GM06990 (cell line): ENCODE measurements at regions not wholly inside any gene's neighbourhood (a gene's known extent, or its start where the extent isn't known, plus 50 kb on each side); places are given as distances from the start of the nearest gene placed in this dataset.

Source experiments
- DNase-seq: peaks from one replicate; pipeline ENCODE4 v3.0.0-alpha.2; 2011; ENCODE audit not compliant: insufficient read length; ENCODE audit errors: extremely low read depth
- H3K27me3 ChIP-seq: replicated peaks from 2 replicates; pipeline ENCODE4 v1.6.0; 2011; ENCODE audit warnings: low read length; ENCODE audit not compliant: control insufficient read depth, insufficient read depth
- H3K36me3 ChIP-seq: 2 replicates; pipeline ENCODE4 v1.5.1; 2011; ENCODE audit warnings: low read length; ENCODE audit not compliant: control insufficient read depth, insufficient read depth
- H3K4me3 ChIP-seq: replicated peaks from 2 replicates; pipeline ENCODE4 v1.5.1; 2011; ENCODE audit warnings: low read depth, mild to moderate bottlenecking, control low read depth, low read length
- TF ChIP-seq, protein P1 (sequence below): IDR thresholded peaks from 2 replicates; pipeline ENCODE4 v1.5.1; 2011; ENCODE audit warnings: low read length, control low read depth, mild to moderate bottlenecking, inconsistent platforms; ENCODE audit not compliant: insufficient read depth, poor library complexity, severe bottlenecking

DNA sequence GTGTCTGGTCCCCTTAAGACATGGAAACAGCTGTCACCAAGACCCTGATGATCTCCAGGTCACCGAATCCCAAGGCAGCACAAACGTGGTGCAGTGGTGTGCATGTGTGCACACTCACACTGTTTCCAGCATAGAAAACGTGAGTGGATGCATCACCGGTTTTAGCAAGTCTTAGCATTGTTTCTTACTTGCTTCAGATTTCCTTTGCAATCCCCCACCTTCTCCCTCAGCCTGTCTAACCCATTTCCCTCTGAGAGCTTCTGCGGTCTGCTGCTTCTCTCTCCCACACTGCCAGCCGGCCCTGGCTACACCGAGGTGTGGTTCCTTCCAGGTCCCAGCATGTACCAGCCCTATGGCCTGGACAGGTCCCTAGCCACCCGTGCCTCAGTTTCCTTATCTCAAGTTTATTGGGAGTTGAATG lies 343.4 kb upstream of the HS6ST1 start:
- TF ChIP-seq, protein P1, sequence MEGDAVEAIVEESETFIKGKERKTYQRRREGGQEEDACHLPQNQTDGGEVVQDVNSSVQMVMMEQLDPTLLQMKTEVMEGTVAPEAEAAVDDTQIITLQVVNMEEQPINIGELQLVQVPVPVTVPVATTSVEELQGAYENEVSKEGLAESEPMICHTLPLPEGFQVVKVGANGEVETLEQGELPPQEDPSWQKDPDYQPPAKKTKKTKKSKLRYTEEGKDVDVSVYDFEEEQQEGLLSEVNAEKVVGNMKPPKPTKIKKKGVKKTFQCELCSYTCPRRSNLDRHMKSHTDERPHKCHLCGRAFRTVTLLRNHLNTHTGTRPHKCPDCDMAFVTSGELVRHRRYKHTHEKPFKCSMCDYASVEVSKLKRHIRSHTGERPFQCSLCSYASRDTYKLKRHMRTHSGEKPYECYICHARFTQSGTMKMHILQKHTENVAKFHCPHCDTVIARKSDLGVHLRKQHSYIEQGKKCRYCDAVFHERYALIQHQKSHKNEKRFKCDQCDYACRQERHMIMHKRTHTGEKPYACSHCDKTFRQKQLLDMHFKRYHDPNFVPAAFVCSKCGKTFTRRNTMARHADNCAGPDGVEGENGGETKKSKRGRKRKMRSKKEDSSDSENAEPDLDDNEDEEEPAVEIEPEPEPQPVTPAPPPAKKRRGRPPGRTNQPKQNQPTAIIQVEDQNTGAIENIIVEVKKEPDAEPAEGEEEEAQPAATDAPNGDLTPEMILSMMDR: no peak
- Histone ChIP-seq H3K27me3 (no peaks in the 10 kb centered on the region; the same call in 1 of the 2 replicates), H3K4me3 (no peak overlapping the region), H3K36me3 (no peaks in the 10 kb centered on the region)
- no peak for DNase-seq

DNA sequence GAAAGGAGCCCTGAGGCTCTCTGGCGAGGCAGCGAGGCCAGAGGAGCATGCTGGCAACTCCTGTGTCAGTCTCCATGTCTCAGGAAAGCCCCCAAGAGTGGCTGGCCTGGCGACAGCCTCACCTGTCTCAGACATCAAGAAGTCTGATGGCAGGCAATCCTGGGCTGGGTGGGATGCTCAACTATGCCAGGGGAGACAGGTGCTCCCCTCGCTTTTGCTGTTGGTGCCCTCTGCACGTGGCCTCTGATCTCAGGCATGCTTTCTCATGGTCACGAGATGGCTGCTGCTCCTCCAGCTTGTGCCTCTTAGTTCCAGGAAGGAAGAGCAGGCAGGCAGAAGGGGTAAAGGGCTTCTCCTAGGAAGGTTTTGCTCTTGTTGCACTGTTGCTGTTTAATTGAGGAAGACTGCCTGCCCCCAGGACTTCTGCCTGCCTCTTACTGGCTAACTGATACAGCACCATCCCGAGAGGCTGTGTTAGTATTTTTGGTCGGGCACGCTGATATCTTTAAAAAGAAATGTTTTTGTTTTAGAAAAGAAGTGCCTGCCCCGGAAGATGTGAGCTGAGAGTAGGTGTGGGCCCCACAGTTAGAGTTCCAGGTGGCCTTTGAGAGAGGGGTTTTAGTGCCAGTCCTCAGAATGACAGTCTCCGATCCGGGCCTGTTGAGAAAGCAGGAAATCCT lies 344.8 kb upstream of the HS6ST1 start:
- Histone ChIP-seq H3K27me3 (no peaks in the 10 kb centered on the region; the same call in 1 of the 2 replicates), H3K36me3 (no peaks in the 10 kb centered on the region)
- TF ChIP-seq, protein P1: no peak

DNA sequence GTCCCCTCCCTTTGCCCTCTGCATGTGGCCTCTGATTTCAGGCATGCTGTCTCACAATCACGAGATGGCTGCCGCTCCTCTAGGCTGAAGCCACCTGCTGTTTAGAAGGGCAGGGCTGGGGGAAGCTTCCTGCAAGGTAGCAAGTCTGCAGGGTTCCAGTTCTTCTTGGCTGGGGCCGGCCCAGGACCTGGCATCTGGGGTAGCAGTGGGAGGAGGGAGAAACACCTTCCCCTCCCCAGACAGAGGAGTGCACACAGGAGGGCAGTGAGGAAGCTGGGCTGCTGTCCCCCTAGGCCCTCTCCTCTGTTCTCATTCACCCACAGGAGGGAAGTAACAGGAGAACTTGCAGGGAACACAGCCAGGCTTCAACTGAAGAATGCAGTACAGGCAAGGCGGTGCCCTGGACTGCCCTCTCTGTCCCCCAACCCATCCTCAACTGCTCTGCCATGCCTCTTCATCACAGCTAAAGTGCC lies 345.9 kb upstream of the HS6ST1 start:
- Histone ChIP-seq H3K27me3 (no peaks in the 10 kb centered on the region; the same call in 1 of the 2 replicates), H3K4me3 (no peak overlapping the region), H3K36me3 (no peaks in the 10 kb centered on the region)
- DNase-seq: no peak
- TF ChIP-seq, protein P1: no peak

More for the DNA sequence above, 344.8 kb upstream of the HS6ST1 start:
- no peak for DNase-seq
- H3K4me3 ChIP-seq: no peak overlapping the region

DNA sequence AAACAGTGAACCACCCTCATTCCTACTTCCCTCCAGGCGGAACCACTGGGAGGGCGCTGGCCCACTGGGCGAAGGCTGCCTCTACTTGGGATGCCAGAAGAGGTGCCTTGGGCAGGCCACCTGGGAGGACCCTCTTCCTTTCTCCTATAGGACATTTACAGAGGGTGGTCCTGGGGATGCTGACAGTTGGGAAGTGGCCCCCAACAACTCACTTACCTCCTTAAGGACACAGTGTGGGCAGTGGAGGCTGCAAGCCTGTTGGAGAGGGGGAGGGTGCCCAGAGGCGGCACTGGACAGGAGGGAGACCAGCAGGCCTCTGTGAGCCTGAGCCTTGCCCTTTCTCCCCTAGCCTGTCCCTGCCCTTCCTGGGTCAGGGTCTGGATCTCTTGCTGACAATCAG lies 346.4 kb upstream of the HS6ST1 start:
- TF ChIP-seq, protein P1: no peak
- no peak for DNase-seq
- Histone ChIP-seq H3K36me3 (no peaks in the 10 kb centered on the region), H3K4me3 (no peak overlapping the region), H3K27me3 (no peaks in the 10 kb centered on the region; the same call in 1 of the 2 replicates)

DNA sequence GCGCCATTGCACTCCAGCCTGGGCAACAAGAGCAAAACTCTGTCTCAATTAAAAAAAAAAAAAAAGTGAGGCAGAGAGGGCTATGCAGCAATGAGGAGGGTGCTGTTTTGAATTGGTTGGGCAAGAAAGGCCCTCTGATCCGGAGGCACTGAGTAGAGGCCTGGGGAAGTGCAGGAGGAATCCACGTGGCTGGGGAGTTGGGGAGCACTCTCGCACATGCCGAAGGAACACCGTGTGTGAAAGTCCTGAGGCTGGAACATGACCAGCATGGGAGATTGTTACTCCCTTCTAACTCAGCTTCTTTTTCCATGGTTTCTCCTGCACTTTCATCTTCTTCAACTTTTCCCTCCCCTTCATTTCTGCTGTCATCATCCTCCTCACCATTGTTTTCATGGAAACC lies 347.9 kb upstream of the HS6ST1 start:
- TF ChIP-seq, protein P1: no peak
- Histone ChIP-seq H3K4me3 (no peak overlapping the region), H3K36me3 (no peaks in the 10 kb centered on the region), H3K27me3 (no peaks in the 10 kb centered on the region; the same call in 1 of the 2 replicates)
- DNase-seq: no peak

DNA sequence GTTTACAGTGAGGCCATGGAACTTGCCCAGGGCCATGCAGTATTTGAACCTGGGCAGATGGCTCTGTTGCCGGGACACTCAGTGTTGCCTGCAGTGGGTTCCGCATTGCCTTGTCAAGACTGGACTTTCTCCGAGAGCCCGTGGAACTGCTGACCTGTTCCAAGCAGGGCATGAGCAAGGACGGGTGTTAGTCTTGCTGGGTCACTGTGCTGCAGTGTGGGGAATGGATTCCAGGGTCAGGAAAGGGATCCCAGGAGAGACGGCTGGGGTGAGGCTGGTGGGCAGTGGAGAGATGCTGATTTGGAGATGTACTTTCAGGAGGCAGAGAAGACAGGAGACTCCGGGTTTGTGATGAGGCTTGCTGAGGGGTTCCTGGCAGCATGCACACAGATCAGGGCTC lies 348.7 kb upstream of the HS6ST1 start:
- no peak overlapping the region for H3K4me3 ChIP-seq
- TF ChIP-seq, protein P1: no peak
- no peaks in the 10 kb centered on the region for H3K36me3 ChIP-seq
- H3K27me3 ChIP-seq: no peaks in the 10 kb centered on the region; the same call in 1 of the 2 replicates
- no peak for DNase-seq
